NCI-H1105 treated with DMSO at 0.1 percent for 48 hours (cell line): ENCODE measurements at regions not wholly inside any gene's neighbourhood (a gene's known extent, or its start where the extent isn't known, plus 50 kb on each side); places are given as distances from the start of the nearest gene placed in this dataset.

Source experiments
- DNase-seq: peaks from one replicate; lab custom pipeline; 2025; lab: John Stamatoyannopoulos, UW

DNA sequence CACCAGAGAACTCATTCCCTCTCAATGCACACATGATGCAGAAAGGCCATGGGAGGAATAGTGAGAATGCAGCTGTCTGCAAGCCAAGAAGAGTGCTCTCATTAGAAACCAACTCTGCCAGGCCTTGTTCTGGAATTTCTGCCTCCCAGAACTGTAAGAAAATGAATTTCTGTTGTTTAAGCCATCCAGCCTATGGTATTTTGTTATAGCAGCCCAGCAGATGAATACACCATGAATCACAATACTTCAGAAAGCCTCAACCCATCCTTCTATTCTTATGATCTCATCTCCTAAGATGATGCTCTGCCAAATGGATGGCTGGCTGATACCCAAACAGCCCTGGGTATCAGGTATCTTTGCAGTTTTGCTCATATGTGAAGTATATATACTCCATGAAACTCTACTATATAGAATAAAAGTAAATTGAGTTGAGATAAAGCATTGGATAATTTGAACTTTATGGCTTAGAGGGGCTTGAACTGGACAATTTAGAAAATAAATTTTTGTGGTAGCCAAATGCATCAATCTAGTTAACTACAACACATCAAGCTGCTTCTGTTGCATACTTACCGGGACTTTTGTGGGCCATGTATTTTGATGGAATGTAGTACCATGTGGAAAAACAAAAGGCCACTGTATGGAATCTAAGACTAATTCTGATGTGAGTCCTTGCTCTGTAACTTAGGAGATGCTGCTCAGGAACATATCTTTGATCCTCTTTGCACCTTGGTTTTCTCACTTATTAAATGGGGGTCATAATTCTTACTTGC lies 245.9 kb downstream of the HS3ST1 start:
- no peak for DNase-seq

- no peak for DNase-seq
Observed at GRCh38 chr4:11182031-11182430, 246.7 kb downstream of the HS3ST1 start.

GRCh38 chr4:11179796-11180195 lies 248.9 kb downstream of the HS3ST1 start:
- no peak for DNase-seq

- DNase-seq = no peak
Observed at GRCh38 chr4:11178433-11178832, 250.3 kb downstream of the HS3ST1 start.

DNA sequence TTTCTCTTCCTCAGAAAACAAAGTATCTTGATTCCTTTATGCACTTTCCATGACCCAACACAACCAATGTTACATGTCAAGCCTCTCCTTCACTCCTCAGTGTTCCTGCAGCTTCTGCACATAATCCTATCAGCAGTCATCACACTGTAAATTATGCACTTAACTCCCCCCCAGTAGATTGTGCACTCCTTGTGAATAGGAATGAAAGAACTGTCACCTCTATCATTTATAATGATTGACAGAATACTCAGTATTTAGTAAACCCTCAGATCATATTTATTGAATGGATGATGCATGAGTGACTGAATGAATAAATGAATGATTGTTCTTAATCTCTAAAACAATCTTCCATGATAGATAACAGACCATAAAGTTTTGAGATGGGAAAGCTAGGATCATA lies 253.3 kb downstream of the HS3ST1 start:
- no peak for DNase-seq

DNA sequence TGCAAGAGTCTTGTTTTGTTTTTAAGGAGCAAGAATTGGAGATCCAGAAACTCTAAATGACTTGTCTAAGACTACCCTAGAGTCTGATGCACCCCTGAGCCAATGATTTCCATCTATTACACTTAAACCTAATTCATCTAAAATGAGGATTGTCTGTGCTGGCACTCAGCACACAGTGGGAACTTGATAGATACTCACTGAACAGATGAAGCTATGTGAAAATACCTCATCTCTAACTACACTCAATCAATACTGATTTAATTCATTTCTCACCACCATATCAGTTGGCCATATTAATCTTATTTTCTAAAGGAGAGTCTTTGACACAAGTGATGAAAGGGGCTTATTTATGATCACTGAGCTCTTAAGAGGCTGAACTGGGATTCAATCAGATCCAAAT lies 262.1 kb downstream of the HS3ST1 start:
- DNase-seq = no peak

DNA sequence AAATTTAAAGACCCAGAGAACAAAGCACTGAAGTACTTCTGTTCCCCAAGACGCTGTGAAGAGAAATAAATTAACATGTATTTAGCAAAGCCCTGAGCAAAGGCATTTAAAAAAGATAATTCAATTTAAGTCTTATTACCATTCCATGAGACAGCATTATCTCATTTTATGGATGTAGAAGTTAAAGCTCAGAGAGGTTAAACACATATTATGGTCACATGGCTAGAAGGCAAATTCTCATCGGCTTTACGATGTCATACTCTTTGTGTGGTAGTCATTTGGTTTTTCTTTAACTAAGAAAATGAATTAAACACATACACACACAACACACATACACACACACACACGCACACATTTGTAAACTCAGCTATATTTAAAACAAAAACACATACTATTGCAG lies 262.7 kb downstream of the HS3ST1 start:
- no peak for DNase-seq

DNA sequence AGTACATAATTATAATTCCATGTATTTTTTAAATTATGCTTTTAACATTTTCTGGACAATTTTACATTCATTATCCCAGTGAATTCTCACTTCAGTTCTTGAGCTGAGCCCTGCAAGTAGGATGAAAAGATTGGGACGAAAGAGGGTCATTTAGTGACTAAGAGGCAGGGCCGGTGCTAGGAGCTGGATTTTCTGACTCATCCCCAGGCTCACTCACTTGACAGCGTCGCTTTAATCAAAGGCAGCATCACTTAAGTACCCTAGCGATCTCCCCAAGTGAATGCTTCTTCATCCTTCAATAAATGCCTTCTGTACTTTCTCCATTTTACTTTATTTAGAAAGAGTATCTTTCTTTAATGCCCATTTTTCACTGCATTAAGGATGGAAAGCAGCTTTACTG lies 263.6 kb downstream of the HS3ST1 start:
- DNase-seq = no peak

GRCh38 chr4:11160288-11160687 lies 268.4 kb downstream of the HS3ST1 start:
- no peak for DNase-seq

DNA sequence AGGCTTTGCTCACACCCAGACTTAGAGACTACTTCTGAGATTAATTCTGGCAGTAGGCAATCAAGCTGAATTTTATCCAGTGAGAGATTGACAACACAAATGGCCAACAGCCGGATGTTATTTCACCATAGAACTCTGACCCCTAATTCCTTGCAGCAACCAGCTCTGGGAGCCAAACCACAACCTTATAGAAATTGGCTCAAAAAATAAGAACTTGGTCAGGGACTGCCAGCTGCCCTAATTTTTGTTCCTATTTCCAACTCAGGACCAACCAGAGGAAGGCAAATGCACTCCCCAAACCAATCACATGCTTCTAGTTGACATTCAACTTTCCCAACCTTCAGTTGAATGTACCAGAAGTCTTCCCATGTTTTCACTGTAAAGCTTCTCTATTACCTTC lies 269.7 kb downstream of the HS3ST1 start:
- no peak for DNase-seq

GRCh38 chr4:11155208-11155867 lies 273.4 kb downstream of the HS3ST1 start:
- no peak for DNase-seq

- no peak for DNase-seq
Observed at GRCh38 chr4:11153171-11153750, 275.4 kb downstream of the HS3ST1 start.

DNA sequence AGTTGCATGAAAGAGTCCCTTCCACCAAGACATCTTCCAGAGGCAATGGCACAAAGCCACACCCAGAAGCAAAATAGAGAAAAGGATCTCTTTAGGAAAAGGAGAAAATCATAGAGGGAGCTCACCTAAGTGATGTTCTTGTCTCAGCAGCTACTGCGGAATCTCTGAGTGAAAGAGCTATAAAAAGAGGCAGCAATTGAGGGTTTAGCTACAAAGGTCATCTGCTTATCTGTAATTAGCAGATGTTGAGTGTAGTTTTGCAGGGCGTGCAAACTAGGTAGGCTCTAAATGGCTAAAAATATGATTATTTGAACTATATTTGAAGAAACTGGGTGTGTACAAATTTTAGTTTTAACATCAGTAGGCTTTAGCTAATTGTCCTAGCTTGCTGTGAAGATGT lies 276.0 kb downstream of the HS3ST1 start:
- no peak for DNase-seq

- no peak for DNase-seq
Observed at GRCh38 chr4:11151500-11151899, 277.2 kb downstream of the HS3ST1 start.

GRCh38 chr4:11149612-11150259 lies 279.0 kb downstream of the HS3ST1 start:
- DNase-seq = no peak

GRCh38 chr4:11139871-11140270 lies 288.8 kb downstream of the HS3ST1 start:
- no peak for DNase-seq

DNA sequence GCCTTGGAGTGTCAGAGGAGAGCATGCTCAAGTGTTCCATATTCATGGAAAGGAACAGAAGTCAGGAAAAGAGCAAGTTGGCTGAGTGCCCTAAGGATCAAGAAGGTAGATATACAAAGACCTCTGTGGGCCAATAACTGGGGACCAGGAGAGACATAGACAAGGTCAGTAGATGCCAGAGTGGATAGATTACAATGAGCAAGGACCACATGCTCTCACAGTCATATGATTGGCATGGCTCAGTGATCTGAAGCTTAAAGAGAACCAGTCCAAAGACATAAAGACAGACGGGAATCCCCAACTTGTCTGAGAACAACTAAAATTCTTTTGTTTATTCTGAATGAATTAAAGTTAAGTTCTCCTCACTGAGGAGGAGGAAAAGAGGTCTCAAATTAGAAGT lies 289.7 kb downstream of the HS3ST1 start:
- DNase-seq = no peak

- no peak for DNase-seq
Observed at GRCh38 chr4:11134705-11135104, 294.0 kb downstream of the HS3ST1 start.

GRCh38 chr4:11133868-11134267 lies 294.8 kb downstream of the HS3ST1 start:
- DNase-seq = no peak

- no peak for DNase-seq
Observed at GRCh38 chr4:11132478-11132877, 296.2 kb downstream of the HS3ST1 start.

DNA sequence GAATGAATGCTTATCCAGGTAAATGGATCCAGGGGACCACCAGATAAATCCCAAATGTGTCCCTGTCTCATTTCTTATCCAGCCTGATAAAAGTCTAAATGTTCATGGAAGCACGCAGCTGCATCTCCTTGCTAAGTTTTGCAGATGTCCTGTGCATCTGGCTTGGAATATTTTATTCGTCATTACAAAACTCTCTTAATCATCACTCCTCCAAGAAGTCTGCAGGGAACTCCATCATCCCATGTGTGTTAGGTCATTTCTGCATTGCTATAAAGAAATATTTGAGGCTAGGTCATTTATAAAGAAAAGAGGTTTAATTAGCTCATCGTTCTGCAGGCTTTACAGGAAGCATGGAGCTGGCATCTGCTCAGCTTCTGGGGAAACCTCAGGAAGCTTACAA lies 297.2 kb downstream of the HS3ST1 start:
- no peak for DNase-seq

DNA sequence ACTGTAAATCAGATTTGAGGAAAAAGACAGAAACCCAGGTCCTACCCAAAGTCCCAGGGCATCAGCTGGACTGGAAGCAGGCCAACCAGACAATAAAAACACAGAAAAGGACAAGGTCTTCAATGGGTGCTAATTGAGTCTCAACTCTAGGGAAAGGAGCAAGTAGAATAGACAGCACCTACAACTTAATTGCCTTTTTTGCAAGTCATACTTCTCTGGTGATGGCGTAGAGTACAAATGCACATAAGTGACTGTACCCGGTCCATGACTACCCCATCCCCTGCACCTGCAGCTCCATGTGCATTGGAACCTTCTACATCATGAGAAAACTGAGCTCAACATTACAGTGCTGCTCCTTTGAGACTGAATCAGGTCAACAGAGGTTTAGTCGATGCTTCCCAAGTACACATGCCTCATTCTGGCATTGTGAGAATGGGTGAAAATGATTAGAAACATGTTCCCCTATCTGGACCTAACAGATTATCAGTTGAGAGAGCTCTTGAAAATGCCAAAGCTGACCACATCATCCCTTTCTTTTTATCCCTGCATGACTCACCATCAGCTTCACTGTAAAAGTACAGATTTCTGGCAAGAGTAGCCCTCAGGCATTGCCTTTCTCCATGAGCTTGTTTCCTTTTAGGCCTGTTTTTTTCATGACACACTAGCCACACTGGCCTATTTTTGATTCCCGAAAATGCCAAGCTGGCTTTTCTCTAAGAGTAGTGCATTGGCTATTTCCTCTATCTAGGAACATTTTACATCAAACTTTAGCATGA lies 298.3 kb downstream of the HS3ST1 start:
- no peak for DNase-seq
